ENCODE measurements at regions not wholly inside any gene's neighbourhood (a gene's known extent, or its start where the extent isn't known, plus 50 kb on each side); places are given as distances from the start of the nearest gene placed in this dataset.
A peak's percentile ranks its signal among the peaks of the same experiment; 100 is the strongest.

GRCh38 chr12:40620564-40621019, 71.6 kb upstream of the CNTN1 start:
- ChIA-PET POLR2A (no interaction called here), CTCF (no interaction called here)
- H3K4me3 ChIP-seq (ENCODE audit: low read depth, low read length) = no peak overlapping the region
- DNase-seq (ENCODE audit: low read depth, low spot score) = no peak
- no peak for TF ChIP-seq CTCF (IDR thresholded peaks at IDR 0.05; ENCODE audit: insufficient read depth, low read length, missing control alignments)

- DNase-seq (ENCODE audit: low read depth, low spot score) = no peak
- peak; percentile 20 for TF ChIP-seq CTCF (IDR thresholded peaks at IDR 0.05; ENCODE audit: insufficient read depth, low read length, missing control alignments)
- ChIA-PET POLR2A (no interaction called here), CTCF (no interaction called here)
- no peak overlapping the region for H3K4me3 ChIP-seq (ENCODE audit: low read depth, low read length)
These were observed 69.9 kb upstream of the CNTN1 start for GRCh38 chr12:40622246-40622838.

- no peak for DNase-seq (ENCODE audit: low read depth, low spot score)
- ChIA-PET POLR2A (no interaction called here), CTCF (no interaction called here)
- no peak overlapping the region for H3K4me3 ChIP-seq (ENCODE audit: low read depth, low read length)
- no peak for TF ChIP-seq CTCF (IDR thresholded peaks at IDR 0.05; ENCODE audit: insufficient read depth, low read length, missing control alignments)
These were observed 60.1 kb upstream of the CNTN1 start for GRCh38 chr12:40632171-40632570.

DNA sequence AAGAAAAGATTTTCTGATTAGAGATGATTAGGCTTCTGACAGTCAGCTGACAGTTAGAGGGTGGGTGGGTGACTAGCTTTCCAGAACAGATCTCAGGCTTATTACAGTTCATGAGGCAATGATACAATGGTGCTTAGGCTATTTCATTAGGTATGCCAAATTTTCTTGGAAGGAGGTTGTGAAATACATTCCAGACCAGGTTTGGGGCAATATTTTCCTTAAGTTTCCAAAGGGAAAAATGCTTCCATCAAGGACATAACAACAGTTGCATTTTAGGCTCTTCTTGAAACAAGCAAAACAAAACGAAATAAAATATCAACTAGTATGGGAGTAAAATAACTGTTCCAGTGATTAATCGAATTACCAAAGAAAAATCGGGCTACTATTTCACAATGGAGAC, 59.3 kb upstream of the CNTN1 start:
- DNase-seq (ENCODE audit: low read depth, low spot score) = no peak
- no peak for TF ChIP-seq CTCF (IDR thresholded peaks at IDR 0.05; ENCODE audit: insufficient read depth, low read length, missing control alignments)
- CTCF ChIA-PET = no interaction called here

DNA sequence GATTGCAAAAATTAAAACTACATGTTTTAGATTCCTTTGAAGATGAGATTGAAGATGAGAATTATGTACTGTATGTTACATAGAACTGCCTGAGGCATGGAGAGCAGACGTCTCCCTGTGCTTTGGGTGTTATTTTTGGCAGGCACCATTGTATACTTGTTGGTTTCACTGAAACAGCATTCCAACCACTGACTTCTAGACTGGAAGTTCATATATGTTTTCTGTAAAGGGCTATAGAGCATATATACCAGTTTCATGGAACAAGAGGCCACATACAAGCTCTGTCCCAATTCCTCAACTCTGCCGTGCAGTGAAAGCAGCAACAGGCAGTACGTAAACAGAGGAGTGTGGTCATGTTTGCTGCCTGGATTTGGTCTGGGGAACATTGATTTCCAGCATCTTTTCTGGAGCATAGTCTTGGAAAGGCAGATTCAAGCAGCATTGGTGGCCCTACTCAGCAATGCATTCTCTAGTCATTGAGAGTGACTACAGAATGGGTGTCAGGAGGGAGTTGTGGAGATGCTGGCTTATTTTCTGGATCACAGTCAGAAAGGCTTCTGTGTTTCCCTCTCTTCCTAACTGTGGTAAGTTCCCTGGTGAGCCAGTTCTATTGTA, 57.6 kb upstream of the CNTN1 start:
- no peak overlapping the region for H3K4me3 ChIP-seq (ENCODE audit: low read depth, low read length)
- POLR2A ChIA-PET = no interaction called here
- no peak for TF ChIP-seq CTCF (IDR thresholded peaks at IDR 0.05; ENCODE audit: insufficient read depth, low read length, missing control alignments)
- DNase-seq (ENCODE audit: low read depth, low spot score) = no peak
- CTCF ChIA-PET = no interaction called here

More for the DNA sequence above, 59.3 kb upstream of the CNTN1 start:
- POLR2A ChIA-PET = no interaction called here
- H3K4me3 ChIP-seq (ENCODE audit: low read depth, low read length) = no peak overlapping the region

- CTCF ChIA-PET = no interaction called here
- DNase-seq (ENCODE audit: low read depth, low spot score) = no peak
- POLR2A ChIA-PET = no interaction called here
- no peak for TF ChIP-seq CTCF (IDR thresholded peaks at IDR 0.05; ENCODE audit: insufficient read depth, low read length, missing control alignments)
- H3K4me3 ChIP-seq (ENCODE audit: low read depth, low read length) = no peak overlapping the region
These were observed 57.0 kb upstream of the CNTN1 start for GRCh38 chr12:40635141-40635731.

All from AG04449 (cell line).